ENCODE measurements at regions not wholly inside any gene's neighbourhood (a gene's known extent, or its start where the extent isn't known, plus 50 kb on each side); places are given as distances from the start of the nearest gene placed in this dataset.
"Not testable (repeated sequence)": the region's sequence is repeated elsewhere in the genome, so short reads cannot be mapped to it uniquely, and the experiment has no call there.

DNA sequence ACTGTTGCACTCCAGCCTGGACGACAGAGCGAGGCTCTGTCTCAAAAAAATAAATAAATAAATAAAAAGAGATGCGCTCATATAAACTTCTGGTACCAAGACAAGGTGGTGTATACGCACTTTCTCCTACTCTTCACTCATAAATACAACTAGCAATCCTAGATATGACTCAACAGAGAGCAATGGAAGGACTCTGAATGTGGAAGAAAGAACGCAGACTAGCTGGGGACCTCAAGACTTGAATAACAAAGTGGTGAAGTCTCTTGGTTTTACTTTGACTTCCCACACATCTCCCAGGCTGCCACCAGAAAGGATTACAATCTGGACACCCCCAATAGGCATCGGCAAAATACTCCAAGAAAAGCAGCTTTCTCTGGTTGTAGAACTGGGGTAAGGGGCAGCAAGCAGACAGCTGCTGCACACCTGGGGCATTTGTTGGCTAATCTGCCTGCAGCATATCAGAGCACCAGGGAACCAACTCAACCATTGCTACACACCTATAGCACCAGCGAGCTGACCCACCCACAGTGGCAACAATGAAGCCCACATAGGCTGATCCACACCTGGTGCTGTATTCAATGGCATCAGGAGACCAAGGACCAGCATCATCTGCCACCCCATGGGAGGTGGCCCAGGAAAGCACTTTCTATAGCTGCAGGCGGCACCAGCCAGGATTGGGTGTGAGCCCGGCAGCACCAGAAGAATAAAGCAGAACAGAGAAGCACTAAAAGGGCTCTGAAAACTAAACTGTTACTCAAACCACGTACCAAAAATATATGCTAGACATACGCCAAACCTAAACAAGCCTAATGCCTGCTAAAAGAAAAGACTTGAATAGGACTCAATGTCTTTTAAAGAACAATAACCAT lies 1231.7 kb upstream of the TMEM132C start:
- in situ Hi-C loops (cut with MboI; ENCODE audit: low pct_unique_long_range_greater_than_20kb in 2 of 9, low sequenced_read_pairs in 9 of 9, unreplicated experiment in 9 of 9): no loop called here
- H3K4me3 ChIP-seq: no peak overlapping the region
- 37 to 92% (median 68%) methylated on average over 2 to 9 of the region's 11 CpGs for WGBS, 10 experiments
- no peak overlapping the region for H3K27ac ChIP-seq
- no peaks in the 10 kb centered on the region for H3K4me1 ChIP-seq (replicated peaks in 1 of 2)
- ATAC-seq (replicated peaks in 6 of 8): no peak

GRCh38 chr12:127038152-127038551 lies 1228.8 kb upstream of the TMEM132C start:
- WGBS, 10 experiments: 0 to 100% (median 86%) methylated on average over 1 of the region's 1 CpG; no CpG with 5 or more reads in 7 of the 10 experiments
- Histone ChIP-seq H3K4me3 (no peak overlapping the region), H3K4me1 (replicated peaks in 1 of 2) (no peaks in the 10 kb centered on the region), H3K27ac (no peak overlapping the region)
- in situ Hi-C loops (cut with MboI; ENCODE audit: low pct_unique_long_range_greater_than_20kb in 2 of 9, low sequenced_read_pairs in 9 of 9, unreplicated experiment in 9 of 9): no loop called here
- ATAC-seq (replicated peaks in 6 of 8): peak in 1 of 8 experiments; percentile 23

DNA sequence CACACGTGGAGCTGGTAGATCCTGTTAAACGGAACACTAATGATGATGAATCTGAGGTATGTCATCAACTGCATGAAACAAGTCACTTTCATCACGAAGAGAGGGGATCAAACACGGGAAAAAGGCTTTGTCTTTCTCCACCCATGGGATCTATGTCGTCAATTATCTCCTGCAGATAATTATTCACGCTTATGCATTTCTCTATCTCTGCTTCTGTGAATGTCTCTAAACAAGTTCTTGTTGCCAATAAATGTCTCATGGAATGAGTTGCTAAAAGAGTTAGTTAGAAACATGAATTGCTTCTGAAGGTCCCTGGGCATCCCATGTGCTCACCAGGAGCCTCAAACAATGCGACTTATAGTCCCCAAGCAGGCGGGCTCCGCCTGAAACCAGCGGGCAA lies 1228.2 kb upstream of the TMEM132C start:
- Histone ChIP-seq H3K27ac (no peak overlapping the region), H3K4me3 (no peak overlapping the region), H3K4me1 (replicated peaks in 1 of 2) (no peaks in the 10 kb centered on the region)
- in situ Hi-C loops (cut with MboI; ENCODE audit: low pct_unique_long_range_greater_than_20kb in 2 of 9, low sequenced_read_pairs in 9 of 9, unreplicated experiment in 9 of 9): no loop called here
- ATAC-seq (replicated peaks in 6 of 8): no peak
- 9 to 57% (median 42%) methylated on average over 4 to 10 of the region's 10 CpGs for WGBS, 10 experiments

GRCh38 chr12:127041985-127042625 lies 1224.9 kb upstream of the TMEM132C start:
- Histone ChIP-seq H3K4me3 (no peak overlapping the region), H3K4me1 (replicated peaks in 1 of 2) (no peaks in the 10 kb centered on the region), H3K27ac (no peak overlapping the region)
- 37 to 100% (median 66%) methylated on average over 1 to 3 of the region's 3 CpGs; no CpG with 5 or more reads in 4 of the 10 experiments for WGBS, 10 experiments
- in situ Hi-C loops (cut with MboI; ENCODE audit: low pct_unique_long_range_greater_than_20kb in 2 of 9, low sequenced_read_pairs in 9 of 9, unreplicated experiment in 9 of 9): no loop called here
- ATAC-seq (replicated peaks in 6 of 8): no peak

DNA sequence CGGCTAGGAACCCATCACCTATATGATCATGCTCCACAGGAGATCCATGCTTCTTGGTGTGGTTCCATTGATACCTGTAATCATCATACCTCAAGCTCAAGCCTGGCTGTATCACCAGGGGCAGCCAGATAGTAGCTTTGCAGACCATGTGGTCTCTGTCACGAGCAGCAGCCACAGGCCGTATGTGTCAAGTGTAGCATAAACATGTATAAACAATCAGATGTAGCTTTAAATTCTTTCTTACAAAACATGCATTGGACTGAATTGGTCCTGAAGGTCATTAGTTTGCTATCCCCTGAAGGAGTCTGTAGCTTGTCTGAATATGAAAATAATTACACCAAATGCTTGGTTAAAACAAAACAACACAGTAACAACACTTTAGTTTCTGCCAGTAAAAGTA lies 1223.2 kb upstream of the TMEM132C start:
- in situ Hi-C loops (cut with MboI; ENCODE audit: low pct_unique_long_range_greater_than_20kb in 2 of 9, low sequenced_read_pairs in 9 of 9, unreplicated experiment in 9 of 9): no loop called here
- 41 to 88% (median 70%) methylated on average over 1 to 3 of the region's 3 CpGs; no CpG with 5 or more reads in 5 of the 10 experiments for WGBS, 10 experiments
- Histone ChIP-seq H3K4me3 (no peak overlapping the region), H3K4me1 (replicated peaks in 1 of 2) (no peaks in the 10 kb centered on the region), H3K27ac (no peak overlapping the region)
- ATAC-seq (replicated peaks in 6 of 8): no peak

DNA sequence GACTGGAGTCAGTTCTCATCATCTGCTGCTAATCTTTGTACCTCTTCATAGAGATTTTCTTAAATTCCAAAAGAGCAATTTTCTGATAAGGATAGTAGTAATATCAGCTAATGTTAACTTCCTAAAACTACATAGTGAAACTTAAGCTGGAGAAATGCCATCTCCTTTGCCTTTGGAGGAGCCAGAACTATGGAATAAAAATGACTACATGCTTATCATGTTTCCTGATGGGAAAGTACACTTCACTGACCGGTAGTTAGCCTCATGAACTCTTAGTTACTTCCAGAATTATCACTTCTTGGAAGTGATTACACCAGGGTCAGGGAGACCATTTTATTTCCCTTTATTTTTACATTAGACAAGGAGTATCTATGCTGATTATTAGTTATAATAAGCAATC lies 1222.1 kb upstream of the TMEM132C start:
- peak in 1 of 8 experiments; percentile 87 for ATAC-seq (replicated peaks in 6 of 8)
- in situ Hi-C loops (cut with MboI; ENCODE audit: low pct_unique_long_range_greater_than_20kb in 2 of 9, low sequenced_read_pairs in 9 of 9, unreplicated experiment in 9 of 9): no loop called here
- H3K4me3 ChIP-seq: no peak overlapping the region
- no peaks in the 10 kb centered on the region for H3K4me1 ChIP-seq (replicated peaks in 1 of 2)
- no peak overlapping the region for H3K27ac ChIP-seq
- WGBS, 10 experiments: 0 to 100% (median 37%) methylated on average over 1 of the region's 1 CpG; no CpG with 5 or more reads in 4 of the 10 experiments

GRCh38 chr12:127046467-127046866 lies 1220.5 kb upstream of the TMEM132C start:
- Histone ChIP-seq H3K4me1 (replicated peaks in 1 of 2) (no peaks in the 10 kb centered on the region), H3K4me3 (no peak overlapping the region), H3K27ac (no peak overlapping the region)
- no peak for ATAC-seq (replicated peaks in 6 of 8)
- in situ Hi-C loops (cut with MboI; ENCODE audit: low pct_unique_long_range_greater_than_20kb in 2 of 9, low sequenced_read_pairs in 9 of 9, unreplicated experiment in 9 of 9): no loop called here
- 44 to 100% (median 67%) methylated on average over 1 of the region's 1 CpG; no CpG with 5 or more reads in 7 of the 10 experiments for WGBS, 10 experiments

- WGBS, 10 experiments: 57 to 100% (median 82%) methylated on average over 1 of the region's 1 CpG; no CpG with 5 or more reads in 4 of the 10 experiments
- ATAC-seq (replicated peaks in 6 of 8): no peak
Measured at GRCh38 chr12:127048057-127048456, 1218.9 kb upstream of the TMEM132C start.

GRCh38 chr12:127048525-127048924 lies 1218.4 kb upstream of the TMEM132C start:
- WGBS, 10 experiments: 40 to 63% methylated on average over 1 to 2 of the region's 6 CpGs; no CpG with 5 or more reads in 8 of the 10 experiments
- H3K27ac ChIP-seq; H3K4me3 ChIP-seq; ATAC-seq (replicated peaks in 6 of 8); H3K4me1 ChIP-seq (replicated peaks in 1 of 2); in situ Hi-C loops (cut with MboI; ENCODE audit: low pct_unique_long_range_greater_than_20kb in 2 of 9, low sequenced_read_pairs in 9 of 9, unreplicated experiment in 9 of 9): not testable (repeated sequence)

More at GRCh38 chr12:127048057-127048456, 1218.9 kb upstream of the TMEM132C start:
- no peak overlapping the region for H3K4me3 ChIP-seq
- H3K4me1 ChIP-seq (replicated peaks in 1 of 2): no peaks in the 10 kb centered on the region
- in situ Hi-C loops (cut with MboI; ENCODE audit: low pct_unique_long_range_greater_than_20kb in 2 of 9, low sequenced_read_pairs in 9 of 9, unreplicated experiment in 9 of 9): no loop called here
- no peak overlapping the region for H3K27ac ChIP-seq

DNA sequence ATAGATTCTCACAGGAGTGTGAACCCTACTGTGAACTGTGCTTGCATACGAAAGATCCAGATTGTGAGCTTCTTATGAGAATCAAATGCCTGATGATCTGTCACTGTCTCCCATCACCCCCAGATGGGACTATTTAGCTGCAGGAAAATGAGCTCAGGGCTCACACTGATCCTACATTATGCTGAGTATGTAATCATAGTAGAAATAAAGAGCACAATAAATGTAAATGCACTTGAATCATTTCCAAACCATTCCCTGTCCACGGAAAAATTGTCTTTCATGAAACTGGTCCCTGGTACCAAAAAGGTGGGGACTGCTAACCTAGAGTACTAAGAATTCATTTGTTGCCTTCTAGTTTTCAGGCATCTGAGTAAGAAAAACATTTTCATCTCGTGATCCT lies 1215.8 kb upstream of the TMEM132C start:
- 22 to 92% (median 42%) methylated on average over 1 to 3 of the region's 3 CpGs; no CpG with 5 or more reads in 3 of the 10 experiments for WGBS, 10 experiments
- in situ Hi-C loops (cut with MboI; ENCODE audit: low pct_unique_long_range_greater_than_20kb in 2 of 9, low sequenced_read_pairs in 9 of 9, unreplicated experiment in 9 of 9): no loop called here

GRCh38 chr12:127052511-127053232 lies 1214.3 kb upstream of the TMEM132C start:
- in situ Hi-C loops (cut with MboI; ENCODE audit: low pct_unique_long_range_greater_than_20kb in 2 of 9, low sequenced_read_pairs in 9 of 9, unreplicated experiment in 9 of 9): no loop called here
- Histone ChIP-seq H3K27ac (no peak overlapping the region), H3K4me1 (replicated peaks in 1 of 2) (no peaks in the 10 kb centered on the region), H3K4me3 (no peak overlapping the region)
- ATAC-seq (replicated peaks in 6 of 8): peak in 2 of 8 experiments; percentile 55 to 88
- 12 to 80% (median 28%) methylated on average over 1 to 7 of the region's 7 CpGs for WGBS, 10 experiments

More for the DNA sequence above, 1215.8 kb upstream of the TMEM132C start:
- no peak overlapping the region for H3K27ac ChIP-seq
- H3K4me3 ChIP-seq: no peak overlapping the region
- no peaks in the 10 kb centered on the region for H3K4me1 ChIP-seq (replicated peaks in 1 of 2)
- peak in 1 of 8 experiments; percentile 20 for ATAC-seq (replicated peaks in 6 of 8)

- Histone ChIP-seq H3K4me1 (replicated peaks in 1 of 2) (no peaks in the 10 kb centered on the region), H3K4me3 (no peak overlapping the region), H3K27ac (no peak overlapping the region)
- no peak for ATAC-seq (replicated peaks in 6 of 8)
- in situ Hi-C loops (cut with MboI; ENCODE audit: low pct_unique_long_range_greater_than_20kb in 2 of 9, low sequenced_read_pairs in 9 of 9, unreplicated experiment in 9 of 9): no loop called here
- WGBS, 10 experiments: 15 to 89% (median 36%) methylated on average over 2 to 4 of the region's 6 CpGs; no CpG with 5 or more reads in 2 of the 10 experiments
Measured at GRCh38 chr12:127054531-127054930, 1212.4 kb upstream of the TMEM132C start.

Measured in motor neuron (in vitro differentiated cells).